Nephron (organoid): ENCODE measurements at regions not wholly inside any gene's neighbourhood (a gene's known extent, or its start where the extent isn't known, plus 50 kb on each side); places are given as distances from the start of the nearest gene placed in this dataset.

Experiments
- H3K27ac Mint-ChIP-seq, 3 experiments: 2 replicates each; pipeline ENCODE4 v1.8.0; 2020; ENCODE audit warnings: mixed read lengths in 3 of 3, mild to moderate bottlenecking in 2 of 3, moderate library complexity in 1 of 3
- H3K27me3 Mint-ChIP-seq: 2 replicates; pipeline ENCODE4 v1.8.0; 2021; ENCODE audit warnings: low read depth, mild to moderate bottlenecking, moderate library complexity, mixed read lengths
- H3K36me3 Mint-ChIP-seq: 2 replicates; pipeline ENCODE4 v1.8.0; 2020; ENCODE audit warnings: low read depth, mixed read lengths
- H3K4me1 Mint-ChIP-seq: 2 replicates; pipeline ENCODE4 v1.8.0; 2020; ENCODE audit warnings: mixed read lengths
- H3K4me3 Mint-ChIP-seq, 3 experiments: 2 replicates each; pipeline ENCODE4 v1.8.0; 2020; ENCODE audit warnings: mild to moderate bottlenecking in 3 of 3, mixed read lengths in 3 of 3, moderate library complexity in 2 of 3
- H3K9me3 Mint-ChIP-seq: 2 replicates; pipeline ENCODE4 v1.8.0; 2020; ENCODE audit warnings: mixed read lengths
- TF ChIP-seq, protein P1 (sequence below), 3 experiments: fragments of 200-600 bp; sonication (generic); IDR thresholded peaks; one replicate each; pipeline ENCODE4 v1.5.0; 2021; ENCODE audit warnings: antibody characterized with exemption in 3 of 3; ENCODE audit not compliant: unreplicated experiment in 3 of 3

DNA sequence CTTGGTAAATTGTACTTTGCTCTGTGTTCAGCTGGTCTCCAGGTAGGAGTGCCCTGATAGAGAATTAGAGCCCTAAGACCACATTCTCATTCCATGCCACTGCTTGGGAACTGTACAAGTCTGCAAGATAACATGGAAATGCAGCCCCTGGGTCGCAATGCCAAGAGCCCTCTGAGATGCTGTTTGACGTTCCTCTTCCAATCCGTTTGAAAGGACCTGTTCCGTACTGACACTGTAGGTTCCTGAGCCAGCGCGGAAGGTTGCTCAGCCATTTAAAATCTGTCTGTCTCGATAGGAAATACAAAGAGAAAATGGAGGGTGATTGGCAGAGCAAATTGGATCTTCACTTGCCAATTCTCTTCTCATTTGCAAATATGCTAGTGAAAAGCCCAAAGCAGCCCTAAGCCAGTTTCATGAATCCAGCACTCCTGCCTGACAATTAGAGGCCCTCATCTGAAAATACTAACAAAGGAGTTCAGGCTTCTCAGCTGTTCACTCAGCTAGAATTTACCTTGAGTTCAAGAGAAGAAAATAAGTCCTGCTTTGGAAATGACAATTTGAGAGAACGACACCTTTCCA lies 100.6 kb upstream of the AFDN start:
- Mint-ChIP-seq H3K27me3 (no peaks in the 10 kb centered on the region), H3K36me3 (no peaks in the 10 kb centered on the region), H3K4me1 (no peaks in the 10 kb centered on the region), H3K9me3 (peaks cover 7% of the 10 kb centered on the region), H3K4me3 (no peak overlapping the region), H3K27ac (no peak overlapping the region)
- TF ChIP-seq, protein P1, sequence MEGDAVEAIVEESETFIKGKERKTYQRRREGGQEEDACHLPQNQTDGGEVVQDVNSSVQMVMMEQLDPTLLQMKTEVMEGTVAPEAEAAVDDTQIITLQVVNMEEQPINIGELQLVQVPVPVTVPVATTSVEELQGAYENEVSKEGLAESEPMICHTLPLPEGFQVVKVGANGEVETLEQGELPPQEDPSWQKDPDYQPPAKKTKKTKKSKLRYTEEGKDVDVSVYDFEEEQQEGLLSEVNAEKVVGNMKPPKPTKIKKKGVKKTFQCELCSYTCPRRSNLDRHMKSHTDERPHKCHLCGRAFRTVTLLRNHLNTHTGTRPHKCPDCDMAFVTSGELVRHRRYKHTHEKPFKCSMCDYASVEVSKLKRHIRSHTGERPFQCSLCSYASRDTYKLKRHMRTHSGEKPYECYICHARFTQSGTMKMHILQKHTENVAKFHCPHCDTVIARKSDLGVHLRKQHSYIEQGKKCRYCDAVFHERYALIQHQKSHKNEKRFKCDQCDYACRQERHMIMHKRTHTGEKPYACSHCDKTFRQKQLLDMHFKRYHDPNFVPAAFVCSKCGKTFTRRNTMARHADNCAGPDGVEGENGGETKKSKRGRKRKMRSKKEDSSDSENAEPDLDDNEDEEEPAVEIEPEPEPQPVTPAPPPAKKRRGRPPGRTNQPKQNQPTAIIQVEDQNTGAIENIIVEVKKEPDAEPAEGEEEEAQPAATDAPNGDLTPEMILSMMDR (IDR thresholded peaks at IDR 0.05; ENCODE audit: unreplicated experiment in 3 of 3) = no peak

DNA sequence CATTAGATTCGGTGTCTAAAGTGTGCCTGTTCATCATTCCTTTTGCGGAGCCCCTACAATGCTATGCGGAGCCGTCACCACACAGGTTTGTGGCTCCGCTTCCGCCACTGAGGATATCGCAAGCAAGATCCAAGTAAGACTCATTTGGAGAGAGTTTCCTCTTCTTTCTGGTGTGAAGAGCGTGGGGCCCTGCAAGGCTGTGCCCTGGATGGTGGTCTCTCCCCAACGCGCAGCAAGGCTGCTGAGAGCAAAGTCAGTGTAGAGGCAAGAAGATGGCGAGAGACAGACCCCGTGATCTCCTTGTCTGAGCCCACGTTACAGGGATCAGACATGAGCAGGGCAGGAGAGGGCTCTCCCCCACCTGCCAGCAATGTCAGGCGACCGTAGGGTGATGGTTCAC lies 96.3 kb upstream of the AFDN start:
- peaks cover 8% of the 10 kb centered on the region for H3K4me1 Mint-ChIP-seq
- no peak overlapping the region for H3K4me3 Mint-ChIP-seq
- TF ChIP-seq, protein P1 (IDR thresholded peaks at IDR 0.05; ENCODE audit: unreplicated experiment in 3 of 3) = no peak
- H3K9me3 Mint-ChIP-seq = peaks cover under 1% of the 10 kb centered on the region
- no peaks in the 10 kb centered on the region for H3K36me3 Mint-ChIP-seq
- H3K27ac Mint-ChIP-seq = no peak overlapping the region
- H3K27me3 Mint-ChIP-seq = peaks cover 4% of the 10 kb centered on the region

DNA sequence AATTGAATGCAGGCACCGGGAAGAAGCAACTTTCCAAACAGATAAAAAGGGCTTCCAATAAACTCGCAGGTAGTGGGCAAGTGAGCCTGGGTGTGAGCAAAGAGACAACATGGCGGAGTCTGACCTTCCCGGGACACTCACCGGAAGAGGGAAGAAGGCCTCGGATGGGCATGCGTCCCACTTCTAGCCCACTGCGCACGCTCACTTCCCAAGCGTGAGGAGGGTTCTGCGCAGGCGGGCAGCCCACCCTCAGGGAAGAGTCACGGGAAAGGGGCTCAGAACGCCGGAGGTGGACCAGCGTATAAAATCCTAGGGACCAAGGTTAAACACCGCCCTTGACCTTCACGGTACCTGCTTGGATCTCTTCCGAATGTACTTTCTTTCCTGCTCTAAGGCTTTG lies 95.5 kb upstream of the AFDN start:
- Mint-ChIP-seq H3K4me3 (no peak overlapping the region), H3K9me3 (no peaks in the 10 kb centered on the region), H3K27me3 (peaks cover 4% of the 10 kb centered on the region), H3K4me1 (peaks cover 15% of the 10 kb centered on the region), H3K36me3 (no peaks in the 10 kb centered on the region), H3K27ac (no peak overlapping the region)
- TF ChIP-seq, protein P1 (IDR thresholded peaks at IDR 0.05; ENCODE audit: unreplicated experiment in 3 of 3) = no peak

DNA sequence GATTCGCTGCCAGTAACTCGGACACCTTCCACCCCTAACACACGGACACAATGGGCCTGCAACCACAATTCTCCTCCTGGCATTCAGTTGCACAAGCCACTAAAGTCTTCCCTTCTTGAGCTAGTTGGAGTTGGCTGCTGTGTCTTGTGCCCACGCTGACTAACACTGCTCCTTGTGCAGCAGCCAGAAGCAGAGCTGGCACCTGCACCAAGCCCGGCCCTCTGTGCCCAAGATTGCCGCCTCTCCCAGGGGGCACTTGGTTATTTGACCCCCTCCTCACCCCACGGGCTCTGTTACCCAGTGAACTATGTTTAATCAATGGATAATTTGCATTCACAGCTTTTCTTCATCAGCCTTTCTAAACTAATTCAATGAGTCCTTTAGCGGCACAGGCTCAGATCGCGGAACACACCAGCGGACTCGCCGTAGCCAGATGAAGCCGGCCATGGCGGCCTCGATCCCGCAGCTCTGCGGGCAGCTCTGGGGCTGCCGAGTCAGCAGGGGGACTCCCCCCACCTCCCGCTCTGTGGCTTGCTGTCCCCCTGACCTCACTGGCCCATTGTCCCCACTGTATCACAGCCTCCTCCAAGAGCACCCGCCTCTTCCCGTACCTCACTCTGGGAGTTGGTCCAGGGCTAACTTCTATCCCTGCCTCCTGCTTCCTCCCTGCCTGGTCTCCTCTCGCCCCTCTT lies 94.8 kb upstream of the AFDN start:
- H3K4me1 Mint-ChIP-seq = peaks cover 15% of the 10 kb centered on the region
- H3K36me3 Mint-ChIP-seq = no peaks in the 10 kb centered on the region
- peaks cover 4% of the 10 kb centered on the region for H3K27me3 Mint-ChIP-seq

DNA sequence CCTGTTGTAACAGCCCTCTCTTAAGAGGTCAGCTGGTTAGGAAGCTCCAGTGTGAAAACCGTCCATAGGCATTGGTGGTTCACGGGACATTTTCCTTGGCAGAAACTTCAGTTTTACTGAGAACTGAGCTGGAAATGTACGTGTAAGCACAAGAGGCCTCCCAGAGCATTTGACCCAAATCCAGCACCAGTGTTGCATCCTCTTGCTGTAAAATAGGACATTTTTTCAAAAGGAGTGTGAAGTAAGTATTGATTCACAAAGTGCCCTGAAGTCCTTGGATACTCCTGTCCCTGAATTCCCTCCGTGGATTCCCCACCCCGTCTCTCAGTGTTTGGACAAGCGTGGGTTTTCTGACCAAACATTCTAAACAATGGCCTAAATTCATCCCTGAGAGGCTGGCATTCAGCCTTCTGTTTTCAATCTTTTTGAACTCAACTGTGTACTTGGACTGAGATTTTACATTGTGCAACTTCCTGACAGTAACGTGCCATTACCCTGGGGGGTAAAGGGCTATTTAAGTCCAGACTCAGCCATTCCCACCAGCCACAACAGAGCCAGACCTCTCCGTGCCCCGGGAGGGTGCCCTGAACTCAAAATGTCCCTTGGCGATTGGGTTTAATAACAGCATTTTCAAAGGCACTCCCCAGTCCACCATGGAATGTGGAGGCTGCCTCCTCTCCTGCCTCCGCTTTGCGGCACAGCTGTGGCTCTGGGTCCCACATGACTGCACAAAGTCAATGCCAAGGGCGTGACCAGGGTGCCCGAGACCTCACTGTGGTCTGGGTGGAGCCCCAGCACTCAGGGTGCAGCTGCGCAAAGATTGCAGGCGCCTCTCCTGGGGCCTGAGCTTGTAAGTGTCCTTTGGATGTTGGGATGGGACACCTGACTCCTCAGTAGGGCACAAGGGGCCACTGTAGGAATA lies 92.7 kb upstream of the AFDN start:
- Mint-ChIP-seq H3K4me1 (peaks cover 15% of the 10 kb centered on the region), H3K27ac (peak overlapping the region in 2 of 3 experiments; percentile 73 to 81), H3K27me3 (peaks cover 11% of the 10 kb centered on the region), H3K4me3 (no peak overlapping the region), H3K36me3 (no peaks in the 10 kb centered on the region), H3K9me3 (no peaks in the 10 kb centered on the region)
- TF ChIP-seq, protein P1 (IDR thresholded peaks at IDR 0.05; ENCODE audit: unreplicated experiment in 3 of 3) = no peak

More for the DNA sequence above, 94.8 kb upstream of the AFDN start:
- Mint-ChIP-seq H3K4me3 (no peak overlapping the region), H3K27ac (no peak overlapping the region), H3K9me3 (no peaks in the 10 kb centered on the region)
- TF ChIP-seq, protein P1 (IDR thresholded peaks at IDR 0.05; ENCODE audit: unreplicated experiment in 3 of 3) = no peak
